NOMO-1 treated with DMSO at 0.1 percent for 48 hours (cell line): ENCODE measurements at regions not wholly inside any gene's neighbourhood (a gene's known extent, or its start where the extent isn't known, plus 50 kb on each side); places are given as distances from the start of the nearest gene placed in this dataset.

Experiments used
- DNase-seq: peaks from one replicate; lab custom pipeline; 2025; ENCODE audit not compliant: unreplicated experiment; lab: John Stamatoyannopoulos, UW

GRCh38 chr4:35500812-35501211 lies 743.5 kb downstream of the ARAP2 start:
- DNase-seq = no peak

DNA sequence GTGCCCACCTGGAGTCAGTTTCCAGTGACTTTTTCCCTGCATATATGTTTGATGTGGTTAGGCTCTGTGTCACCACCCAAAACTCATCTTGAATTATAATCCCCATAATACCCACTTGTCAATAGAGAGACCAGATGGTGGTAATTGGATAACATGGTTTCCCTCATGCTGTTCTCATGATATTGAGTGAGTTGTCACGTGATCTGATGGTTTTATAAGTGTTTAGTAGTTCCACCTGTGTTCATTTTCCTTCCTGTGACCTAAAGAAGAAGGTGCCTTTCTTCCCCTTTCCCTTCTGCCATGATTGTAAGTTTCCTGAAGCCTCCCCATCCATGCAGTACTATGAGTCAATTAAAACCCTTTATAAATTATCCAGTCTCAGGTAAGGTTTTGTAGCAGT lies 740.9 kb downstream of the ARAP2 start:
- DNase-seq = no peak

GRCh38 chr4:35506161-35506560 lies 738.2 kb downstream of the ARAP2 start:
- DNase-seq = peak; percentile 45

DNA sequence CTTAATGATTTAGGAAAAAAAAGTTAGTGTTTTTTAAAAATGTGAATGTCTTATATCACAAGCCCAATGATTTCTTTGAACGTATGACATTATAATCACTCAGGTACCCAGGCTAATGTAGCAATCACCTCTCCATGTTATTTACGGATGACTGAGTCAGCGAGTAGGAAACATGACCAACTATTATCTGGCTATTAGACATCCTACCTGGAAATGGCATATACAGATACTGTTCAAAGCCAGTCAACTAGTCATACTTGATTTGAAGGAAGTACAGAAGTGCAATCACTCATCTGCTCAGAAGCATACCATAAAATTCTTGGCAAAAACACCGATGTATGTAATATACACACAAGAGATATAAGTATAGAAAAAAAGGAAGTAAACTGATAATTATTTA lies 732.5 kb downstream of the ARAP2 start:
- no peak for DNase-seq

DNA sequence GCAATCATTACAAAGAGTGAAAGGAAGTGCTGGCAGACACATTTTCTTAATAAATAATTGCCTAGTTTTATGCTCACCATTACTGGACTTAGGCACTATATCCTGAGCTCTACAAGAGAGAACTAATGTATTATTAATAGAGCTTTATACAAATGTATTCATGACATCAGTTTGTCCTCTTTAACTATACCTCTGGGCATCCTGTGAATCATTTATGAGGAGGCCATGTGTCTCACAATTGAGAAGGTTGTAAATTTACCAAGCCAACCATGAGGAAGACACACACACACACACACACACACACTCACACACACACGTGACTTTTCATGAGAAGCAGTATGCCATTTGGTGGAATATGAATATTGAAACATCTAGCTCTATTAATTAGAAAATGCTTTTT lies 728.2 kb downstream of the ARAP2 start:
- DNase-seq = no peak

DNA sequence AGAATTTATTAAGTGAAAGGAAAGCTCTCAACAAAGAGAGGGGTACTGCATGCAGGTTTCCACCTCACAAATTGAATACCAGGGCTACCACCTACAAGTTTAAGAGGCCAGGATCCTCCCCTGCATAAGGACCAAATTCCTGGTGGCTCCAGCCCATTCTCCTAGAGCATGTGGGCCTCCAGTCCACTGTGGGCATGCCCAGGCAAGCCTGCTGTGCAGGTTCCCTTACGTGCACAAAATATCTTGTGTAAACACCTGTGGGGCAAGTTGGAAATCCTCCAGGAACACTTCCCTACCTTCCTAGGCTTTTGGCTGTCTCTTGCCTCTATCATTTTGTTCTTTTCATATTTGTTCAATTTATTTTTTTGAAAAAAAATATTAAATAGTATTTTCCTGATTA lies 724.3 kb downstream of the ARAP2 start:
- no peak for DNase-seq

- no peak for DNase-seq
Observed at GRCh38 chr4:35521682-35522081, 722.6 kb downstream of the ARAP2 start.

- DNase-seq = no peak
Observed at GRCh38 chr4:35525192-35525978, 718.9 kb downstream of the ARAP2 start.

DNA sequence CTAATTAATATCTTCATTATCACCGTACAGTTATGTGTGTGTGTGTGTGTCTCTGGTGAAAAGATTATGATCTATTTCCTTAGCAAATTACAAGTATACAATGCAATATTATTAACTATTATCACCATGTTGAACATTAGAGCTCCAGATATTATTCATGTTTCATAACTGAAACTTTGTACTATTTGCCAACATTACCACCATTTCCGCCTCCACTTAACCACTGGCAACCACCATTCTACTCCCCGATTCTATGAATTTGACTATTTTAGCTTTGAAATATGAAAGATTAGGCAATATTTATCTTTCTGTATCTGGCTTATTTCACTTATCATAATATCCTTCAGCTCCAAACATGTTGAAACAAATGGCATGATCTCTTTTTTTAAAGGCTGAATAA lies 717.9 kb downstream of the ARAP2 start:
- DNase-seq = no peak

DNA sequence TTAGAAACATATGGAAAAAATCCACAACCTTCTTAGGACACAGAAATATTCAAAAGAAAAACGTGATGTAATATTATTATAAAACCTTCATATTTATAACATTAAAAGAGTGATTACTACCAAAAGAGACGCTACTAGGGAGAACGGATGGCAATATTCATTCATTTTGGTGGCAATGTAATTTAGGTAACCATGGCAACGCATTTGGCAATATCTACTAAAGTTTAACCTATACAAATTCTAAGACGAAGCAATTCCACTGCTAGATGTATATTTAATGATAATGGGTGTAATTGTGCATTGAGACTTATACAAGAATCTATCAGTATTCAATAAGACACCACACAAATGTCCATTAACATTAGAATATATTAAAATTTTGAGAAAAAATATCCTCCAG lies 709.4 kb downstream of the ARAP2 start:
- DNase-seq = no peak

DNA sequence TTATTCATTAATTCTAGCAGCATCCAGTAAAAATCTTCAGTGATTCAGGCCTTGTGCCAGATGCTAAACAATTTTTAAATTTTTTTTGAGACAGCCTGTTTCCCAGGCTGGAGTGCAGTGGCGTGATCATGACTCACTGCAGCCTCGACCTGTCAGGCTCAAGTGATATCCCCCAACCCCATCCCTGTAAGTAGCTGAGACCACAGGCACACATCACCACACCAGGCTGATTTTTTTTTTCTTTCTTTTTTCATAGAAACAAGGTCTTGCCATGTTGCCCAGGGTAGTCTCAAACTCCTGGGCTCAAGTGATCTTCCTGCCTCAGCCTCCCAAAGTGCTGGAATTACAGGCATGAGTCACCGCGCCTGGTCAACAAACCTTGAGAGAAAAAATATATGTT lies 705.5 kb downstream of the ARAP2 start:
- DNase-seq = no peak

- DNase-seq = peak; percentile 37
Observed at GRCh38 chr4:35539404-35540055, 704.8 kb downstream of the ARAP2 start.

GRCh38 chr4:35541146-35541887 lies 703.0 kb downstream of the ARAP2 start:
- no peak for DNase-seq

DNA sequence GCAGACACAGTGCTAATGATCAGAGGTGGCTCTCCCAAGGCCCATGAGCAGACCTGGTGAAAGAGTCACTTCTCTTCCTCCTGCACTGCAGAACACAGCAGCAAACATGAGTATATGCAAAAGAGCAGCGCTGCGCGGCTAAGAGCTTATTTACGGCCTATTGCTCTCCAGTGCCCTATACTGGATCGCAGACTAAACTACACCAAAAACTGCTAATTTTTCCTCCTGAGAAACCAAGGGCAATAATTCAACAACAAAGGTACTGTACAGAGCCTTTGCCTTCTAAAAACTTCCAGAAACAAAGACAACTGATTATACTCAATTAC lies 702.5 kb downstream of the ARAP2 start:
- DNase-seq = no peak

GRCh38 chr4:35548921-35549320 lies 695.4 kb downstream of the ARAP2 start:
- peak; percentile 2 for DNase-seq

GRCh38 chr4:35556387-35556786 lies 687.9 kb downstream of the ARAP2 start:
- no peak for DNase-seq

- no peak for DNase-seq
Observed at GRCh38 chr4:35559559-35560365, 684.6 kb downstream of the ARAP2 start.

DNA sequence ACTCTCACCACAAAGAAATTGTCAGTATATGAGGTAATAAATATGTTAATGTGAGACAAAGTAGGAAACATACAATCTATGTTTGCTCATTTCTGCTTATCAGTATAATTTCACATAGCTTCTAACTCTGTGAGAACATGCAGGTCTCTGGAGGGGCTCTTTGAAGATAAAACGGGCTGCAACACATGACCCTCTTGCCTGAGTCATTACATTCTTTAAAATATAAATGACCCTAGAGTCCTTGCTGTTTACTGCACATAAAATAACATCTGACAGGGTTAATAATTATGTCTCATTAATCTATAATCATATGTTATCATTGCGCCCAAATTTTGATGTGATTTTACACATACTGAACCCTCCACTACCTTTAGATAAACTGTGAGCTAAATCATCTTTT lies 681.5 kb downstream of the ARAP2 start:
- DNase-seq = no peak

- no peak for DNase-seq
Observed at GRCh38 chr4:35565640-35566039, 678.7 kb downstream of the ARAP2 start.

GRCh38 chr4:35591035-35591434 lies 653.3 kb downstream of the ARAP2 start:
- DNase-seq = no peak

DNA sequence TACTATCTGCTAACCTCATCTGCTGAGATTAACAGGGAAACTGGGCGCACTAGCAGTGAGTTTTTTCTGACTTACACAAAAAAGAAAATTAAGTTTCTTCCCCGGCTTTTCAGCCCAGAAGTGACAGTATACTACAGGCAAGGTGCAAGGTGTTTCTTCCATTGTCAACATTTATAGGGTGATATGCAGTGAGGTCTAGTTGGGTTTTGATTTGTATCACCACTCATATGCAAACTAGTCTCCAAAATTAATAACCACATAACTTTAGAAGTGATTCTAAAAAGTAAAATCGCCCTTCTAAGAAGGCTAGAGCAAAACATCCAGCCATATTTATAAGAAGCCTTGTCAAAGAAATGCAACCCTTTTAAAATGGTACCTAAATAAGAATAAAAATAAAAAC lies 640.1 kb downstream of the ARAP2 start:
- DNase-seq = no peak
